GM23338 (cell line): ENCODE measurements at regions not wholly inside any gene's neighbourhood (a gene's known extent, or its start where the extent isn't known, plus 50 kb on each side); places are given as distances from the start of the nearest gene placed in this dataset.

ENCODE experiments used
- ATAC-seq: fragments of 200-7000 bp; cut with Tn5 transposase; 3 replicates; pipeline ENCODE4 v1.9.1; 2020
- DNase-seq: peaks from one replicate; pipeline ENCODE4 v3.0.0-alpha.2; 2015; ENCODE audit warnings: low spot score
- H2AFZ ChIP-seq: fragments of 200-600 bp; sonication (generic); 2 replicates; pipeline ENCODE4 v1.8.0; 2016; ENCODE audit warnings: antibody characterized with exemption, mild to moderate bottlenecking, moderate library complexity
- H3F3A ChIP-seq: fragments of 200-600 bp; sonication (generic); replicated peaks from 2 replicates; pipeline ENCODE4 v1.8.0; 2017; ENCODE audit warnings: antibody characterized with exemption, mixed run types, low read depth
- H3K27ac ChIP-seq: fragments of 200-600 bp; sonication (generic); 2 replicates; pipeline ENCODE4 v1.6.1; 2016; ENCODE audit warnings: low read depth
- H3K27me3 ChIP-seq: fragments of 200-600 bp; sonication (generic); 2 replicates; pipeline ENCODE4 v1.8.0; 2016; ENCODE audit warnings: mild to moderate bottlenecking, mixed run types, moderate library complexity; ENCODE audit not compliant: insufficient read depth
- H3K36me3 ChIP-seq: fragments of 200-600 bp; sonication (generic); 2 replicates; pipeline ENCODE4 v1.8.0; 2016; ENCODE audit warnings: mild to moderate bottlenecking; ENCODE audit not compliant: insufficient read depth
- H3K4me1 ChIP-seq: fragments of 200-600 bp; sonication (generic); 2 replicates; pipeline ENCODE4 v1.8.0; 2016; ENCODE audit warnings: mild to moderate bottlenecking, moderate library complexity; ENCODE audit not compliant: insufficient read depth
- H3K4me2 ChIP-seq: fragments of 200-600 bp; sonication (generic); 2 replicates; pipeline ENCODE4 v1.7.1; 2017; ENCODE audit warnings: mixed run types
- H3K4me3 ChIP-seq: fragments of 200-600 bp; sonication (generic); 2 replicates; pipeline ENCODE4 v1.6.1; 2016; ENCODE audit warnings: mixed run types
- H3K79me2 ChIP-seq: fragments of 200-600 bp; sonication (generic); replicated peaks from 2 replicates; pipeline ENCODE4 v1.8.0; 2017; ENCODE audit warnings: mild to moderate bottlenecking; ENCODE audit not compliant: insufficient read depth
- H3K9me2 ChIP-seq: fragments of 200-600 bp; sonication (generic); 2 replicates; pipeline ENCODE4 v1.8.0; 2017; ENCODE audit not compliant: insufficient read depth
- H4K20me1 ChIP-seq: fragments of 200-600 bp; sonication (generic); replicated peaks from 2 replicates; pipeline ENCODE4 v1.8.0; 2017; ENCODE audit warnings: mild to moderate bottlenecking; ENCODE audit not compliant: insufficient read depth
- H3K27ac Mint-ChIP-seq: 2 replicates; pipeline ENCODE4 v1.8.0; 2020; ENCODE audit warnings: inconsistent platforms, mild to moderate bottlenecking, moderate library complexity, mixed read lengths
- H3K27me3 Mint-ChIP-seq: 3 replicates; pipeline ENCODE4 v1.8.0; 2022; ENCODE audit warnings: low read depth, mild to moderate bottlenecking, moderate library complexity, mixed read lengths, inconsistent platforms; ENCODE audit not compliant: insufficient read depth, poor library complexity
- H3K36me3 Mint-ChIP-seq: 3 replicates; pipeline ENCODE4 v1.8.0; 2021; ENCODE audit warnings: low read depth, mild to moderate bottlenecking, inconsistent platforms, moderate library complexity, mixed read lengths
- H3K4me1 Mint-ChIP-seq: 3 replicates; pipeline ENCODE4 v1.8.0; 2020; ENCODE audit warnings: mild to moderate bottlenecking, inconsistent platforms, mixed read lengths
- H3K4me3 Mint-ChIP-seq: 3 replicates; pipeline ENCODE4 v1.8.0; 2021; ENCODE audit warnings: moderate library complexity, mild to moderate bottlenecking, inconsistent platforms, mixed read lengths
- H3K9me3 Mint-ChIP-seq: 3 replicates; pipeline ENCODE4 v1.8.0; 2020; ENCODE audit warnings: moderate library complexity, mild to moderate bottlenecking, inconsistent platforms, mixed read lengths
- CREB1 ChIP-seq: fragments of 250-450 bp; sonication (Bioruptor Pico); IDR thresholded peaks from 2 replicates; pipeline ENCODE4 v1.5.0; 2020; ENCODE audit warnings: low read depth, mild to moderate bottlenecking, moderate library complexity
- EZH2 ChIP-seq: fragments of 200-600 bp; sonication (generic); IDR thresholded peaks from one replicate; pipeline ENCODE4 v1.8.0; 2017; ENCODE audit warnings: antibody characterized with exemption, mild to moderate bottlenecking, low read depth; ENCODE audit not compliant: unreplicated experiment
- EZH2phosphoT487 ChIP-seq: fragments of 200-600 bp; sonication (generic); IDR thresholded peaks from one replicate; pipeline ENCODE4 v1.8.1; 2018; ENCODE audit warnings: antibody characterized with exemption; ENCODE audit not compliant: unreplicated experiment
- JUNB ChIP-seq: IDR thresholded peaks from one replicate; pipeline ENCODE4 v1.6.1; 2016; ENCODE audit warnings: antibody characterized with exemption; ENCODE audit not compliant: unreplicated experiment
- NANOG ChIP-seq: IDR thresholded peaks from 2 replicates; pipeline ENCODE4 v1.6.1; 2016; ENCODE audit warnings: antibody characterized with exemption, borderline replicate concordance
- POLR2AphosphoS5 ChIP-seq: IDR thresholded peaks from 2 replicates; pipeline ENCODE4 v1.6.1; 2016; ENCODE audit warnings: antibody characterized with exemption, low read depth
- STAT1 ChIP-seq: IDR thresholded peaks from one replicate; pipeline ENCODE4 v1.6.1; 2016; ENCODE audit warnings: antibody characterized with exemption; ENCODE audit not compliant: unreplicated experiment
- ZNF114 ChIP-seq: fragments of 250-450 bp; sonication (Bioruptor Pico); IDR thresholded peaks from 2 replicates; pipeline ENCODE4 v1.5.0; 2020; ENCODE audit warnings: mild to moderate bottlenecking, moderate library complexity
- ZNF331 ChIP-seq: fragments of 250-450 bp; sonication (Bioruptor Pico); IDR thresholded peaks from 2 replicates; pipeline ENCODE4 v1.5.0; 2020; ENCODE audit warnings: low read depth, mild to moderate bottlenecking, moderate library complexity
- TF ChIP-seq, protein P1 (sequence below): fragments of 250-450 bp; sonication (Bioruptor Pico); IDR thresholded peaks from 2 replicates; pipeline ENCODE4 v1.5.0; 2020; ENCODE audit warnings: mild to moderate bottlenecking, moderate library complexity
- TF ChIP-seq, protein P2 (sequence below), 2 experiments: fragments of 200-600 bp in 1 of 2; sonication (generic) in 1 of 2; conservative IDR thresholded peaks; 2 replicates each; pipeline versions ENCODE4 v1.5.1 to v1.6.1; 2016 to 2017; ENCODE audit warnings: antibody characterized with exemption in 2 of 2, low read depth in 2 of 2, mild to moderate bottlenecking in 2 of 2, moderate library complexity in 1 of 2
- TF ChIP-seq, protein P3 (sequence below): IDR thresholded peaks from 2 replicates; pipeline ENCODE4 v1.6.1; 2016; ENCODE audit warnings: antibody characterized with exemption
- TF ChIP-seq, protein P4 (sequence below): IDR thresholded peaks from one replicate; pipeline ENCODE4 v1.6.1; 2018; ENCODE audit warnings: antibody characterized with exemption; ENCODE audit not compliant: unreplicated experiment

DNA sequence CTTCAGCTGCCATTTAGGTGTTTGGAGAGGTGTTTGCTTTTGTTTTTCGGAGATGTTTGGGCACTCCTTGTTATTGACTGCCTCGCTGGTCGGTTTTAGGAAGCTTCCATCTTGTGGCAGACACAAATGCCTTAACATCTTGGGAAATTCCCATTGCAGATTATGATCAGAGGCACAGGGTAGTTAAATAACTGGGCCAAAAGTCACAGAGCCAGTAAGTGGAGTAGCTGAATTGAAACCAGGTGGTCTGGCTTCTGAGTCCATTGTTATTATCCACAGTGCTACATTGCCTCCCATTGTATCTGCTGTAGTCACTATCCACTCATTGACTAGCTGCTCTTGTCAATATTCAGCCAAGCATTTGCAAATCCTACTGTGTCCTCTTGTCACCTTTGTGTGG, 138.2 kb upstream of the PLPP4 start:
- Histone ChIP-seq H3K79me2 (no peaks in the 10 kb centered on the region), H3K27me3 (no peaks in the 10 kb centered on the region), H3K9me2 (peaks cover 5% of the 10 kb centered on the region; the same call in 1 of the 2 replicates), H3K27ac (no peak overlapping the region), H3F3A (no peaks in the 10 kb centered on the region), H3K4me3 (no peak overlapping the region), H4K20me1 (no peaks in the 10 kb centered on the region), H2AFZ (no peak overlapping the region), H3K36me3 (no peaks in the 10 kb centered on the region), H3K4me1 (no peaks in the 10 kb centered on the region), H3K4me2 (no peak overlapping the region)
- Mint-ChIP-seq H3K9me3 (no peaks in the 10 kb centered on the region), H3K27me3 (no peaks in the 10 kb centered on the region), H3K4me3 (no peak overlapping the region), H3K4me1 (no peaks in the 10 kb centered on the region), H3K27ac (no peak overlapping the region), H3K36me3 (no peaks in the 10 kb centered on the region)
- no peak for TF ChIP-seq NANOG
- no peak for TF ChIP-seq EZH2phosphoT487
- no peak for TF ChIP-seq JUNB
- no peak for TF ChIP-seq CREB1 (CRISPR knock-in tag)
- TF ChIP-seq, protein P1, sequence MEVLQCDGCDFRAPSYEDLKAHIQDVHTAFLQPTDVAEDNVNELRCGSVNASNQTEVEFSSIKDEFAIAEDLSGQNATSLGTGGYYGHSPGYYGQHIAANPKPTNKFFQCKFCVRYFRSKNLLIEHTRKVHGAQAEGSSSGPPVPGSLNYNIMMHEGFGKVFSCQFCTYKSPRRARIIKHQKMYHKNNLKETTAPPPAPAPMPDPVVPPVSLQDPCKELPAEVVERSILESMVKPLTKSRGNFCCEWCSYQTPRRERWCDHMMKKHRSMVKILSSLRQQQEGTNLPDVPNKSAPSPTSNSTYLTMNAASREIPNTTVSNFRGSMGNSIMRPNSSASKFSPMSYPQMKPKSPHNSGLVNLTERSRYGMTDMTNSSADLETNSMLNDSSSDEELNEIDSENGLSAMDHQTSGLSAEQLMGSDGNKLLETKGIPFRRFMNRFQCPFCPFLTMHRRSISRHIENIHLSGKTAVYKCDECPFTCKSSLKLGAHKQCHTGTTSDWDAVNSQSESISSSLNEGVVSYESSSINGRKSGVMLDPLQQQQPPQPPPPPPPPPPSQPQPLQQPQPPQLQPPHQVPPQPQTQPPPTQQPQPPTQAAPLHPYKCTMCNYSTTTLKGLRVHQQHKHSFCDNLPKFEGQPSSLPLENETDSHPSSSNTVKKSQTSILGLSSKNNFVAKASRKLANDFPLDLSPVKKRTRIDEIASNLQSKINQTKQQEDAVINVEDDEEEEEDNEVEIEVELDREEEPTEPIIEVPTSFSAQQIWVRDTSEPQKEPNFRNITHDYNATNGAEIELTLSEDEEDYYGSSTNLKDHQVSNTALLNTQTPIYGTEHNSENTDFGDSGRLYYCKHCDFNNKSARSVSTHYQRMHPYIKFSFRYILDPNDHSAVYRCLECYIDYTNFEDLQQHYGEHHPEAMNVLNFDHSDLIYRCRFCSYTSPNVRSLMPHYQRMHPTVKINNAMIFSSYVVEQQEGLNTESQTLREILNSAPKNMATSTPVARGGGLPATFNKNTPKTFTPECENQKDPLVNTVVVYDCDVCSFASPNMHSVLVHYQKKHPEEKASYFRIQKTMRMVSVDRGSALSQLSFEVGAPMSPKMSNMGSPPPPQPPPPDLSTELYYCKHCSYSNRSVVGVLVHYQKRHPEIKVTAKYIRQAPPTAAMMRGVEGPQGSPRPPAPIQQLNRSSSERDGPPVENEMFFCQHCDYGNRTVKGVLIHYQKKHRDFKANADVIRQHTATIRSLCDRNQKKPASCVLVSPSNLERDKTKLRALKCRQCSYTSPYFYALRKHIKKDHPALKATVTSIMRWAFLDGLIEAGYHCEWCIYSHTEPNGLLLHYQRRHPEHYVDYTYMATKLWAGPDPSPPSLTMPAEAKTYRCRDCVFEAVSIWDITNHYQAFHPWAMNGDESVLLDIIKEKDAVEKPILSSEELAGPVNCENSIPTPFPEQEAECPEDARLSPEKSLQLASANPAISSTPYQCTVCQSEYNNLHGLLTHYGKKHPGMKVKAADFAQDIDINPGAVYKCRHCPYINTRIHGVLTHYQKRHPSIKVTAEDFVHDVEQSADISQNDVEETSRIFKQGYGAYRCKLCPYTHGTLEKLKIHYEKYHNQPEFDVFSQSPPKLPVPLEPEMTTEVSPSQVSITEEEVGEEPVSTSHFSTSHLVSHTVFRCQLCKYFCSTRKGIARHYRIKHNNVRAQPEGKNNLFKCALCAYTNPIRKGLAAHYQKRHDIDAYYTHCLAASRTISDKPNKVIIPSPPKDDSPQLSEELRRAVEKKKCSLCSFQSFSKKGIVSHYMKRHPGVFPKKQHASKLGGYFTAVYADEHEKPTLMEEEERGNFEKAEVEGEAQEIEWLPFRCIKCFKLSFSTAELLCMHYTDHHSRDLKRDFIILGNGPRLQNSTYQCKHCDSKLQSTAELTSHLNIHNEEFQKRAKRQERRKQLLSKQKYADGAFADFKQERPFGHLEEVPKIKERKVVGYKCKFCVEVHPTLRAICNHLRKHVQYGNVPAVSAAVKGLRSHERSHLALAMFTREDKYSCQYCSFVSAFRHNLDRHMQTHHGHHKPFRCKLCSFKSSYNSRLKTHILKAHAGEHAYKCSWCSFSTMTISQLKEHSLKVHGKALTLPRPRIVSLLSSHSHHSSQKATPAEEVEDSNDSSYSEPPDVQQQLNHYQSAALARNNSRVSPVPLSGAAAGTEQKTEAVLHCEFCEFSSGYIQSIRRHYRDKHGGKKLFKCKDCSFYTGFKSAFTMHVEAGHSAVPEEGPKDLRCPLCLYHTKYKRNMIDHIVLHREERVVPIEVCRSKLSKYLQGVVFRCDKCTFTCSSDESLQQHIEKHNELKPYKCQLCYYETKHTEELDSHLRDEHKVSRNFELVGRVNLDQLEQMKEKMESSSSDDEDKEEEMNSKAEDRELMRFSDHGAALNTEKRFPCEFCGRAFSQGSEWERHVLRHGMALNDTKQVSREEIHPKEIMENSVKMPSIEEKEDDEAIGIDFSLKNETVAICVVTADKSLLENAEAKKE (CRISPR knock-in tag): no peak
- TF ChIP-seq POLR2AphosphoS5: no peak
- no peak for TF ChIP-seq STAT1
- TF ChIP-seq, protein P2, sequence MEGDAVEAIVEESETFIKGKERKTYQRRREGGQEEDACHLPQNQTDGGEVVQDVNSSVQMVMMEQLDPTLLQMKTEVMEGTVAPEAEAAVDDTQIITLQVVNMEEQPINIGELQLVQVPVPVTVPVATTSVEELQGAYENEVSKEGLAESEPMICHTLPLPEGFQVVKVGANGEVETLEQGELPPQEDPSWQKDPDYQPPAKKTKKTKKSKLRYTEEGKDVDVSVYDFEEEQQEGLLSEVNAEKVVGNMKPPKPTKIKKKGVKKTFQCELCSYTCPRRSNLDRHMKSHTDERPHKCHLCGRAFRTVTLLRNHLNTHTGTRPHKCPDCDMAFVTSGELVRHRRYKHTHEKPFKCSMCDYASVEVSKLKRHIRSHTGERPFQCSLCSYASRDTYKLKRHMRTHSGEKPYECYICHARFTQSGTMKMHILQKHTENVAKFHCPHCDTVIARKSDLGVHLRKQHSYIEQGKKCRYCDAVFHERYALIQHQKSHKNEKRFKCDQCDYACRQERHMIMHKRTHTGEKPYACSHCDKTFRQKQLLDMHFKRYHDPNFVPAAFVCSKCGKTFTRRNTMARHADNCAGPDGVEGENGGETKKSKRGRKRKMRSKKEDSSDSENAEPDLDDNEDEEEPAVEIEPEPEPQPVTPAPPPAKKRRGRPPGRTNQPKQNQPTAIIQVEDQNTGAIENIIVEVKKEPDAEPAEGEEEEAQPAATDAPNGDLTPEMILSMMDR (conservative IDR thresholded peaks at IDR 0.05; ENCODE audit: low read depth in 2 of 2): no peak
- no peak for TF ChIP-seq ZNF331 (CRISPR knock-in tag)
- TF ChIP-seq, protein P3, sequence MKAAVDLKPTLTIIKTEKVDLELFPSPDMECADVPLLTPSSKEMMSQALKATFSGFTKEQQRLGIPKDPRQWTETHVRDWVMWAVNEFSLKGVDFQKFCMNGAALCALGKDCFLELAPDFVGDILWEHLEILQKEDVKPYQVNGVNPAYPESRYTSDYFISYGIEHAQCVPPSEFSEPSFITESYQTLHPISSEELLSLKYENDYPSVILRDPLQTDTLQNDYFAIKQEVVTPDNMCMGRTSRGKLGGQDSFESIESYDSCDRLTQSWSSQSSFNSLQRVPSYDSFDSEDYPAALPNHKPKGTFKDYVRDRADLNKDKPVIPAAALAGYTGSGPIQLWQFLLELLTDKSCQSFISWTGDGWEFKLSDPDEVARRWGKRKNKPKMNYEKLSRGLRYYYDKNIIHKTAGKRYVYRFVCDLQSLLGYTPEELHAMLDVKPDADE: no peak
- TF ChIP-seq ZNF114 (CRISPR knock-in tag): no peak
- no peak for TF ChIP-seq EZH2
- TF ChIP-seq, protein P4, sequence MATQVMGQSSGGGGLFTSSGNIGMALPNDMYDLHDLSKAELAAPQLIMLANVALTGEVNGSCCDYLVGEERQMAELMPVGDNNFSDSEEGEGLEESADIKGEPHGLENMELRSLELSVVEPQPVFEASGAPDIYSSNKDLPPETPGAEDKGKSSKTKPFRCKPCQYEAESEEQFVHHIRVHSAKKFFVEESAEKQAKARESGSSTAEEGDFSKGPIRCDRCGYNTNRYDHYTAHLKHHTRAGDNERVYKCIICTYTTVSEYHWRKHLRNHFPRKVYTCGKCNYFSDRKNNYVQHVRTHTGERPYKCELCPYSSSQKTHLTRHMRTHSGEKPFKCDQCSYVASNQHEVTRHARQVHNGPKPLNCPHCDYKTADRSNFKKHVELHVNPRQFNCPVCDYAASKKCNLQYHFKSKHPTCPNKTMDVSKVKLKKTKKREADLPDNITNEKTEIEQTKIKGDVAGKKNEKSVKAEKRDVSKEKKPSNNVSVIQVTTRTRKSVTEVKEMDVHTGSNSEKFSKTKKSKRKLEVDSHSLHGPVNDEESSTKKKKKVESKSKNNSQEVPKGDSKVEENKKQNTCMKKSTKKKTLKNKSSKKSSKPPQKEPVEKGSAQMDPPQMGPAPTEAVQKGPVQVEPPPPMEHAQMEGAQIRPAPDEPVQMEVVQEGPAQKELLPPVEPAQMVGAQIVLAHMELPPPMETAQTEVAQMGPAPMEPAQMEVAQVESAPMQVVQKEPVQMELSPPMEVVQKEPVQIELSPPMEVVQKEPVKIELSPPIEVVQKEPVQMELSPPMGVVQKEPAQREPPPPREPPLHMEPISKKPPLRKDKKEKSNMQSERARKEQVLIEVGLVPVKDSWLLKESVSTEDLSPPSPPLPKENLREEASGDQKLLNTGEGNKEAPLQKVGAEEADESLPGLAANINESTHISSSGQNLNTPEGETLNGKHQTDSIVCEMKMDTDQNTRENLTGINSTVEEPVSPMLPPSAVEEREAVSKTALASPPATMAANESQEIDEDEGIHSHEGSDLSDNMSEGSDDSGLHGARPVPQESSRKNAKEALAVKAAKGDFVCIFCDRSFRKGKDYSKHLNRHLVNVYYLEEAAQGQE: no peak
- ATAC-seq (no peak), DNase-seq (no peak)
